PC-3 (cell line): ENCODE measurements at regions not wholly inside any gene's neighbourhood (a gene's known extent, or its start where the extent isn't known, plus 50 kb on each side); places are given as distances from the start of the nearest gene placed in this dataset.

ENCODE experiments used
- CTCF ChIP-seq: fragments of 300-600 bp; sonication (generic); conservative IDR thresholded peaks from 2 replicates; pipeline ENCODE4 v1.5.1; 2017; ENCODE audit warnings: antibody characterized with exemption, low read depth, mild to moderate bottlenecking, low read length
- EZH2 ChIP-seq: fragments of 300-600 bp; sonication (generic); IDR thresholded peaks from one replicate; pipeline ENCODE4 v1.6.1; 2017; ENCODE audit warnings: antibody characterized with exemption, mild to moderate bottlenecking, low read length; ENCODE audit not compliant: unreplicated experiment

GRCh38 chr4:166324321-166324720 lies 451.3 kb downstream of the TLL1 start:
- TF ChIP-seq CTCF (peak; percentile 68), EZH2 (no peak)
